ENCODE measurements at regions not wholly inside any gene's neighbourhood (a gene's known extent, or its start where the extent isn't known, plus 50 kb on each side); places are given as distances from the start of the nearest gene placed in this dataset.

DNA sequence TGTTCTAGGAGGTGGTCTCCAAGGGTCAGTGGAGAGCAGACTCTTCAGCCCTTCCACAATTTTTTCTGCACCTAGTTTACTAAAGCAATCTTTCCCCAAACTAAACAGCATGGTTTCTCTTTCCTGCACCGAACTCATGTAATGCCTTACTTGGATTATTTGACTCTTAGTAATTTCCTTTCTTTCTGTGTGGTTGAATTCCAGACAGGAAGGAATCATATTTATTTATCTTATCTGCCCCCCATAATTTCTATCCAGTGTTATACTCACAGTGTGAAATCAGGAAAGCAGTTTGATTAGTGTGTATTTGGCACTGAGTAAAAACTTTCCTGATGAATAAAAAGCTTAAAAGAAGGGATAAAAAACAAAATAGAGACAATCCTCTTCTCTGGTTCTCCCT, 140.3 kb upstream of the STMND1 start:
- DNase-seq (ENCODE audit: low spot score) = no peak
- Histone ChIP-seq H3K27ac (no peak overlapping the region), H3K4me3 (no peak overlapping the region)
- TF ChIP-seq, protein P1, sequence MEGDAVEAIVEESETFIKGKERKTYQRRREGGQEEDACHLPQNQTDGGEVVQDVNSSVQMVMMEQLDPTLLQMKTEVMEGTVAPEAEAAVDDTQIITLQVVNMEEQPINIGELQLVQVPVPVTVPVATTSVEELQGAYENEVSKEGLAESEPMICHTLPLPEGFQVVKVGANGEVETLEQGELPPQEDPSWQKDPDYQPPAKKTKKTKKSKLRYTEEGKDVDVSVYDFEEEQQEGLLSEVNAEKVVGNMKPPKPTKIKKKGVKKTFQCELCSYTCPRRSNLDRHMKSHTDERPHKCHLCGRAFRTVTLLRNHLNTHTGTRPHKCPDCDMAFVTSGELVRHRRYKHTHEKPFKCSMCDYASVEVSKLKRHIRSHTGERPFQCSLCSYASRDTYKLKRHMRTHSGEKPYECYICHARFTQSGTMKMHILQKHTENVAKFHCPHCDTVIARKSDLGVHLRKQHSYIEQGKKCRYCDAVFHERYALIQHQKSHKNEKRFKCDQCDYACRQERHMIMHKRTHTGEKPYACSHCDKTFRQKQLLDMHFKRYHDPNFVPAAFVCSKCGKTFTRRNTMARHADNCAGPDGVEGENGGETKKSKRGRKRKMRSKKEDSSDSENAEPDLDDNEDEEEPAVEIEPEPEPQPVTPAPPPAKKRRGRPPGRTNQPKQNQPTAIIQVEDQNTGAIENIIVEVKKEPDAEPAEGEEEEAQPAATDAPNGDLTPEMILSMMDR (IDR thresholded peaks at IDR 0.05) = no peak

DNA sequence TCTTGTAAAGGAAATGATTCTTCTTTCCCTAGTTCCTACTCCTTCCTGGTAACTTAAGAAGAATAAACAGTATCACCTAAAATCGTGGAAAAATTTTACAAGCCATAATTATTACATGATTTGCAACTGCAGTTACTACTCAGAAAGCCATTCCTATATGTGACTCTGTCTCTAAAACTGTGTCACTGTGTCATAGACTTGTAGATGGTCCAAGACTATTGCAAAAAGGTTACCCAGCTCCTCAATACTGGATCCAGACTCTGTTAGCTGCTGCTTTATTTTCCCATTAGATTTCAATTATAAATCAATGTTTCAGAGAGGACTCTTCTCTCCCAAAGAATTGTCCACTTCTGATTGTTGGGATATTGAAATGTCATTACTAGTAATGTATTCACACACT, 142.1 kb upstream of the STMND1 start:
- DNase-seq (ENCODE audit: low spot score) = no peak
- TF ChIP-seq, protein P1 (IDR thresholded peaks at IDR 0.05) = no peak
- Histone ChIP-seq H3K4me3 (no peak overlapping the region), H3K27ac (no peak overlapping the region)

DNA sequence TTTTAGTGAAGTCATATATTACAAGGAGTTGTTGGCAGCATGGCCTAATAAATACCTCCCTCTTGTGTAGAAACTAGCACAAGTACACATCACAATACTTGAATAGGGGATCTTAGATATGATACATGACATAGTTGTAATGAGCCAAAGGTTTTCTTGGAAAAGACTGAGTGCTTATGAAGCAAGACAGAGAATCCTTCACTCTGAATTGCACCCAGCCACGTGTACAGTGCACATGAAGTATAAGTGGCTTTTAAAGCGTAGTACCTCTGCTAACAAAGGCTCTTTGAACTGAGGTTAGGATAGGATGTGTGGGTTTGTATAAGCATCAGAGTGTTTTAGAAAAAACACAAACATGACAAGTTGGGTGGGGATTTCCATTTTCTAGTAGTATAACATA, 145.5 kb upstream of the STMND1 start:
- no peak overlapping the region for H3K4me3 ChIP-seq
- TF ChIP-seq, protein P1 (IDR thresholded peaks at IDR 0.05) = no peak
- no peak for DNase-seq (ENCODE audit: low spot score)
- no peak overlapping the region for H3K27ac ChIP-seq

DNA sequence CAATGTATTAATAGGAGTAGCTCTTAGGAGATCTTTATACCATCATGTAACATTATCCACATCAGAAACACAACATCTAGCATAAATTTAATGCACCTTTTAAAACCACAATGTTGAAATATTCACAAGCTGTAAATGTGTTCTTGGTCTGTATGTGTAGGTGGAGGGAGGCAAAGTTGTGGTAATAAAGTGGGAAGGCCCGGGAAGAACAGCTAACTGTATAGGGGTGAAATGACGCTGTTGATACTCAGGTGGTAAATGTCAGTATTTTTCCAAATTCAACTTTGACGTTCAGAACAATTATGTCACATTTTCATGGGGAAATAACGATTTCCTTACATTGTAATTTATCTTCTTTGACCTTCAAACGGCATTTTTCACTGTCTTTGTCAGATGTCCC, 146.0 kb upstream of the STMND1 start:
- no peak overlapping the region for H3K27ac ChIP-seq
- TF ChIP-seq, protein P1 (IDR thresholded peaks at IDR 0.05) = no peak
- no peak overlapping the region for H3K4me3 ChIP-seq
- DNase-seq (ENCODE audit: low spot score) = no peak

DNA sequence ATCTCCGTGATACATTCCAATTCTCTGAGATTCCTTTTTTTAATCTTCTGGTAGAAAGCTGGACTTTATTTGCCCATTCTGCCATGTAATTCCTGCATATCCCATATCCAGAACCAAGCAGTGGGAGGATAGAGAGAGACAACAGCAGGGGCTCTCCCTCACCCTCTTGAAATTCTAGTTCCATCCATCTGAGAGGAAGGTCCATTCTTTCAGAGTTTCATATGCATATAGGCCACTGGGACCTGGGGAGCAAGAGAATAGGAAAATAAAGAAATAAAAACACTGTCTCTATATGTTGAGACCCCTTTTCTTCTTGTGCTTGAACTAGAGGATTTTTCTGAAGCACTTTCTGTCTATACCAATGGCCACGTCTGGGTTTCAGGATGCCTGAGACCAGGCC, 147.9 kb upstream of the STMND1 start:
- TF ChIP-seq, protein P1 (IDR thresholded peaks at IDR 0.05) = no peak
- no peak for DNase-seq (ENCODE audit: low spot score)
- Histone ChIP-seq H3K27ac (no peak overlapping the region), H3K4me3 (no peak overlapping the region)

DNA sequence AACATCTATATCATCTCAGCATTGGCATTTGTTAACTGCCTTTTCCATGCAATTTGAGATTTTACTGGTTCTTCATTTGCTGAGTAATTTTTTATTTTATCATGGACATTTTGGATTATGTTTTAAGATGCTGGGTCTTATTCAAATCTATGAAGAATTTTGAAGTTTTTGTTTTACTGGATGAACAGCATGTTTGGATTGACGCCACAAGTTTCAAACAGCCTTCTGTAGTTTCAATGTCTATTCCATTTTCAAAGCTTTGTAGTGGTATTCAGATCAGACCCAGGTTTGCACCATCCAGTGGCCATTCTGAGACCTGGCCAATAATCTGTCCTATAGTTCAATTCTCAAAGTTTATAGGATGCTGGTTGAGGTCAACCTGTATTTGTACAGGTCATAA, 148.4 kb upstream of the STMND1 start:
- Histone ChIP-seq H3K27ac (no peak overlapping the region), H3K4me3 (no peak overlapping the region)
- TF ChIP-seq, protein P1 (IDR thresholded peaks at IDR 0.05) = no peak
- DNase-seq (ENCODE audit: low spot score) = no peak

DNA sequence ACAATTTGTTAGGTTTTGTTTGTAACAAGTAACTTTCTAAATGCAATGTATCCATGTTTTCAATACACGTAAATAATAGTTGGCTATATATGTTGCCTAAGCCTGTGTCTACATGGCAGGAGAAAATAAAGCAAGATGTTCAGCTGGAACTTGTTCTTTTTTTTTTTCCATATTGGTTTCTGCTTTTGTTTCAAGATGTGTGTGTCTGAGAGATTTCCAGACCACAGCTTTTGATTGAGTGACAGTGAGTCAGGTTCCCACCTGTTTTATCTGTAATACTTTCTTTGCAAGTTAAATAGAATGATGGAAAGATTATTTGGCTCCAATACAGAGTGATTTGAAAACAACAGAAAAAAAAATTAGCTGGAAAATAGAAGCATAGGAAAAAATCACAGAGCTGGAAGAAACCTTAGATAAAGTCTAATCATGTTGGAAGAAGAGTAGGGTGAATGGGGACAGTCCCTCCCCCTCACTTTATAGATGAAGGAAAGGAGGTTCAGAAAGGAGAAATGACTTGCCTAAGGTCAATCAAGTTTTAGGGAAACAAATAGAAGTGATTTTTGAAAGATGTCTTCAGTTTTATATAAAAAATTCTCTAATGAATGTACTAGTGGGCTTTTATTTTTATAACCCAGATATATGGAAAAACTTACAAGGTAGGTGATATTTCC, 150.9 kb upstream of the STMND1 start:
- Histone ChIP-seq H3K4me3 (no peak overlapping the region), H3K27ac (no peak overlapping the region)
- TF ChIP-seq, protein P1 (IDR thresholded peaks at IDR 0.05) = no peak
- no peak for DNase-seq (ENCODE audit: low spot score)
